Fibroblast of lung (primary cell): ENCODE measurements at regions not wholly inside any gene's neighbourhood (a gene's known extent, or its start where the extent isn't known, plus 50 kb on each side); places are given as distances from the start of the nearest gene placed in this dataset.

Experiments used
- EZH2 ChIP-seq: IDR thresholded peaks from 2 replicates; pipeline ENCODE4 v1.5.1; 2012; ENCODE audit warnings: low read length, control low read depth, mild to moderate bottlenecking; ENCODE audit errors: missing control alignments
- TF ChIP-seq, protein P1 (sequence below), 2 donors: IDR thresholded peaks in 1 of 2; conservative IDR thresholded peaks in 1 of 2; 1 replicate in 1 of 2; 2 replicates in 1 of 2; pipeline ENCODE4 v1.5.1; 2011 to 2012; ENCODE audit warnings: low read length in 2 of 2, control low read depth in 1 of 2, inconsistent platforms in 1 of 2, low read depth in 1 of 2, mild to moderate bottlenecking in 1 of 2

DNA sequence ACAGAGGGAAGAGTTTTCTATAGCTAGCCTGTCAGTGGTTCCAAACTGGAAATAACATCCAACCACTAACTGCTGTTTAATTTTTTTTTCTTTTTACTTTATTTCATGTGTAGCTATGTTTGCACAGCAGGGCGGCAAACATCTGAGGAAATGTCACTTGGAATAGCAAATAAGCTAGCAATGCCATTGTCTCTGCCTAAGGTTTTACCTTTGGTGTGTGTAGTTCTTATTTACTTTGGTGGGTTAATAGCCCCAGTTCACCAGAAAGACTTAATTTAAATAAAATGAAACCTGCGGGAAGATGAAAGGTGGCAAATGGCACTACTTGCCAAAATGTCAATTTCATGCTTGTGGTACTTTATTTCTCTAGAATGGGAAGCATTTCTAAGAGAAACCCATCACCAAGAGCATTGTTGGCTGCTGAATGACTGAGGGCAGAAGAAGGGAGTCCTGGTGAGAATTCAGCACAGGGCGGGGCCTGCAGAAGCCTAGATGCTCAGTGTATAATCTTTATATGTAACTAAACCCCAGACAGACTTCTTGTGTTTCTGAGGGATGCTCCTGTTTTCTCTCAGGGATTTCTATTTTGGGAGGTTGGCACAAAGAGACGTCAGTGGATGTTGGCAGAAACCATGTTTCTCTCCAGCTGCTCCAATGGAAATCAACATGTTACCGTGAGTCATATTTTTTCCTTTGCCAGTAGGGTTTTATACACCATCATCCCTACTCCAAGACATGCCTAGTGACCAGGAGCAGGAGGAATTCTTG is 300.4 kb upstream of the NT5C1B start:
- TF ChIP-seq, protein P1, sequence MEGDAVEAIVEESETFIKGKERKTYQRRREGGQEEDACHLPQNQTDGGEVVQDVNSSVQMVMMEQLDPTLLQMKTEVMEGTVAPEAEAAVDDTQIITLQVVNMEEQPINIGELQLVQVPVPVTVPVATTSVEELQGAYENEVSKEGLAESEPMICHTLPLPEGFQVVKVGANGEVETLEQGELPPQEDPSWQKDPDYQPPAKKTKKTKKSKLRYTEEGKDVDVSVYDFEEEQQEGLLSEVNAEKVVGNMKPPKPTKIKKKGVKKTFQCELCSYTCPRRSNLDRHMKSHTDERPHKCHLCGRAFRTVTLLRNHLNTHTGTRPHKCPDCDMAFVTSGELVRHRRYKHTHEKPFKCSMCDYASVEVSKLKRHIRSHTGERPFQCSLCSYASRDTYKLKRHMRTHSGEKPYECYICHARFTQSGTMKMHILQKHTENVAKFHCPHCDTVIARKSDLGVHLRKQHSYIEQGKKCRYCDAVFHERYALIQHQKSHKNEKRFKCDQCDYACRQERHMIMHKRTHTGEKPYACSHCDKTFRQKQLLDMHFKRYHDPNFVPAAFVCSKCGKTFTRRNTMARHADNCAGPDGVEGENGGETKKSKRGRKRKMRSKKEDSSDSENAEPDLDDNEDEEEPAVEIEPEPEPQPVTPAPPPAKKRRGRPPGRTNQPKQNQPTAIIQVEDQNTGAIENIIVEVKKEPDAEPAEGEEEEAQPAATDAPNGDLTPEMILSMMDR (conservative IDR thresholded peaks at IDR 0.05 in 1 of 2, IDR thresholded peaks at IDR 0.05 in 1 of 2; ENCODE audit: low read depth in 1 of 2, low read length in 2 of 2): no peak
- no peak for TF ChIP-seq EZH2
